Fibroblast of lung (primary cell): ENCODE measurements at regions not wholly inside any gene's neighbourhood (a gene's known extent, or its start where the extent isn't known, plus 50 kb on each side); places are given as distances from the start of the nearest gene placed in this dataset.

Experiments
- DNase-seq, 2 donors: peaks; one replicate each; pipeline versions ENCODE4 v3.0.0 to v3.0.0-alpha.2; 2010; ENCODE audit warnings: low read depth in 2 of 2
- H2AFZ ChIP-seq: 2 replicates; pipeline ENCODE4 v1.5.1; 2012; ENCODE audit warnings: low read length, control low read depth, inconsistent platforms
- H3K27ac ChIP-seq: 2 replicates; pipeline ENCODE4 v1.5.1; 2011; ENCODE audit warnings: low read length, control low read depth; ENCODE audit not compliant: insufficient read depth
- H3K27me3 ChIP-seq: 2 replicates; pipeline ENCODE4 v1.5.1; 2011; ENCODE audit warnings: mild to moderate bottlenecking, low read length; ENCODE audit not compliant: control insufficient read depth, insufficient read depth
- H3K36me3 ChIP-seq: 2 replicates; pipeline ENCODE4 v1.5.1; 2011; ENCODE audit warnings: low read length; ENCODE audit not compliant: control insufficient read depth, insufficient read depth
- H3K4me1 ChIP-seq: 2 replicates; pipeline ENCODE4 v1.5.1; 2011; ENCODE audit warnings: low read length; ENCODE audit not compliant: control insufficient read depth, insufficient read depth; ENCODE audit errors: extremely low read depth
- H3K4me2 ChIP-seq: 2 replicates; pipeline ENCODE4 v1.5.1; 2011; ENCODE audit warnings: low read length, control low read depth; ENCODE audit not compliant: insufficient read depth; ENCODE audit errors: extremely low read depth
- H3K4me3 ChIP-seq, 4 experiments: fragments of 200-600 bp in 1 of 4; sonication (generic) in 1 of 4; replicated peaks in 1 of 4; 2 replicates each; pipeline ENCODE4 v1.5.1; 2011 to 2016; ENCODE audit warnings: low read length in 4 of 4, low read depth in 3 of 4, mild to moderate bottlenecking in 3 of 4, control low read depth in 2 of 4, inconsistent platforms in 1 of 4, mixed read lengths in 1 of 4; ENCODE audit not compliant: insufficient read depth in 1 of 4; ENCODE audit errors: control extremely low read depth in 1 of 4
- H3K79me2 ChIP-seq: 2 replicates; pipeline ENCODE4 v1.5.1; 2012; ENCODE audit warnings: mild to moderate bottlenecking, low read length, inconsistent platforms; ENCODE audit not compliant: control insufficient read depth, insufficient read depth
- H3K9ac ChIP-seq: 2 replicates; pipeline ENCODE4 v1.5.1; 2011; ENCODE audit warnings: mild to moderate bottlenecking, low read length, control low read depth; ENCODE audit not compliant: insufficient read depth
- H3K9me3 ChIP-seq: 2 replicates; pipeline ENCODE4 v1.5.1; 2012; ENCODE audit warnings: low read depth, low read length; ENCODE audit not compliant: control insufficient read depth, insufficient read depth
- H4K20me1 ChIP-seq: 2 replicates; pipeline ENCODE4 v1.5.1; 2011; ENCODE audit warnings: low read length; ENCODE audit not compliant: control insufficient read depth, insufficient read depth; ENCODE audit errors: extremely low read depth
- EZH2 ChIP-seq: IDR thresholded peaks from 2 replicates; pipeline ENCODE4 v1.5.1; 2012; ENCODE audit warnings: low read length, control low read depth, mild to moderate bottlenecking; ENCODE audit errors: missing control alignments
- TF ChIP-seq, protein P1 (sequence below), 2 donors: IDR thresholded peaks in 1 of 2; conservative IDR thresholded peaks in 1 of 2; 1 replicate in 1 of 2; 2 replicates in 1 of 2; pipeline ENCODE4 v1.5.1; 2011 to 2012; ENCODE audit warnings: low read length in 2 of 2, control low read depth in 1 of 2, inconsistent platforms in 1 of 2, low read depth in 1 of 2, mild to moderate bottlenecking in 1 of 2

DNA sequence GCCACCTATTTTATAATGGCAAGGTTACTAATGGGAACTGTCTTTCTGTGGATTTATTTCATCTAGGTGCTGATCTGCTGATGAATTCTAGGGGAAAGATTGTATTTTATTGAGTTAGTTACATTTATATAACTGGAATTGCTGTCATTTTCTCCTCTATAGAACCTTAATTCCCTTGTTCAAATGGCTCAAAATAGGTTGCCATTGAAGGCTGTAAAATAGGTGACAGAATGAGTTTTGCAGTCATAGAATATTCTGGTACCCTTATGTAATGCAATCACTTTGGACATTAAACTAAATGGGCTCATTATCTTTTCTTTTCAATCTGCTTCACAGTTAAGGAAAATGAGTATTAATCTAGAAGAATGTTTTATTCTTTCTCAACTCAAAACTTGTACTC lies 131.0 kb downstream of the CTH start:
- Histone ChIP-seq H4K20me1 (no peaks in the 10 kb centered on the region), H3K9me3 (no peaks in the 10 kb centered on the region)
- TF ChIP-seq, protein P1, sequence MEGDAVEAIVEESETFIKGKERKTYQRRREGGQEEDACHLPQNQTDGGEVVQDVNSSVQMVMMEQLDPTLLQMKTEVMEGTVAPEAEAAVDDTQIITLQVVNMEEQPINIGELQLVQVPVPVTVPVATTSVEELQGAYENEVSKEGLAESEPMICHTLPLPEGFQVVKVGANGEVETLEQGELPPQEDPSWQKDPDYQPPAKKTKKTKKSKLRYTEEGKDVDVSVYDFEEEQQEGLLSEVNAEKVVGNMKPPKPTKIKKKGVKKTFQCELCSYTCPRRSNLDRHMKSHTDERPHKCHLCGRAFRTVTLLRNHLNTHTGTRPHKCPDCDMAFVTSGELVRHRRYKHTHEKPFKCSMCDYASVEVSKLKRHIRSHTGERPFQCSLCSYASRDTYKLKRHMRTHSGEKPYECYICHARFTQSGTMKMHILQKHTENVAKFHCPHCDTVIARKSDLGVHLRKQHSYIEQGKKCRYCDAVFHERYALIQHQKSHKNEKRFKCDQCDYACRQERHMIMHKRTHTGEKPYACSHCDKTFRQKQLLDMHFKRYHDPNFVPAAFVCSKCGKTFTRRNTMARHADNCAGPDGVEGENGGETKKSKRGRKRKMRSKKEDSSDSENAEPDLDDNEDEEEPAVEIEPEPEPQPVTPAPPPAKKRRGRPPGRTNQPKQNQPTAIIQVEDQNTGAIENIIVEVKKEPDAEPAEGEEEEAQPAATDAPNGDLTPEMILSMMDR (conservative IDR thresholded peaks at IDR 0.05 in 1 of 2, IDR thresholded peaks at IDR 0.05 in 1 of 2; ENCODE audit: low read depth in 1 of 2, low read length in 2 of 2) = no peak
- no peak for TF ChIP-seq EZH2

GRCh38 chr1:70542856-70543255 lies 131.8 kb downstream of the CTH start:
- Histone ChIP-seq H3K9ac (no peak overlapping the region), H3K27ac (no peak overlapping the region), H3K4me3 (no peak overlapping the region), H3K4me1 (no peaks in the 10 kb centered on the region), H2AFZ (no peak overlapping the region), H3K27me3 (no peaks in the 10 kb centered on the region), H3K4me2 (no peak overlapping the region), H4K20me1 (no peaks in the 10 kb centered on the region), H3K79me2 (no peaks in the 10 kb centered on the region), H3K9me3 (no peaks in the 10 kb centered on the region), H3K36me3 (no peaks in the 10 kb centered on the region)
- no peak for TF ChIP-seq EZH2
- TF ChIP-seq, protein P1 (conservative IDR thresholded peaks at IDR 0.05 in 1 of 2, IDR thresholded peaks at IDR 0.05 in 1 of 2; ENCODE audit: low read depth in 1 of 2, low read length in 2 of 2) = no peak
- DNase-seq = no peak

More for the DNA sequence above, 131.0 kb downstream of the CTH start:
- Histone ChIP-seq H3K4me1 (no peaks in the 10 kb centered on the region), H3K9ac (no peak overlapping the region), H3K79me2 (no peaks in the 10 kb centered on the region), H3K27ac (no peak overlapping the region), H3K36me3 (no peaks in the 10 kb centered on the region), H3K4me3 (no peak overlapping the region), H2AFZ (no peak overlapping the region), H3K27me3 (no peaks in the 10 kb centered on the region), H3K4me2 (no peak overlapping the region)
- no peak for DNase-seq

- Histone ChIP-seq H2AFZ (no peak overlapping the region), H3K27me3 (no peaks in the 10 kb centered on the region), H3K36me3 (no peaks in the 10 kb centered on the region), H3K9ac (no peak overlapping the region), H3K4me1 (no peaks in the 10 kb centered on the region), H3K4me3 (no peak overlapping the region), H4K20me1 (no peaks in the 10 kb centered on the region), H3K27ac (no peak overlapping the region), H3K4me2 (no peak overlapping the region), H3K9me3 (no peaks in the 10 kb centered on the region), H3K79me2 (no peaks in the 10 kb centered on the region)
- no peak for DNase-seq
- TF ChIP-seq, protein P1 (conservative IDR thresholded peaks at IDR 0.05 in 1 of 2, IDR thresholded peaks at IDR 0.05 in 1 of 2; ENCODE audit: low read depth in 1 of 2, low read length in 2 of 2) = no peak
- TF ChIP-seq EZH2 = no peak
These were observed 135.7 kb downstream of the CTH start for GRCh38 chr1:70546726-70547125.
